MM.1S (cell line): ENCODE measurements at regions not wholly inside any gene's neighbourhood (a gene's known extent, or its start where the extent isn't known, plus 50 kb on each side); places are given as distances from the start of the nearest gene placed in this dataset.

Source experiments
- DNase-seq: peaks from one replicate; pipeline ENCODE4 v3.0.0-alpha.2; 2015
- H2AFZ ChIP-seq: fragments of 300-600 bp; sonication (generic); 2 replicates; pipeline ENCODE4 v1.6.0; 2016; ENCODE audit warnings: antibody characterized with exemption, low read length
- H3F3A ChIP-seq: fragments of 300-600 bp; sonication (generic); 2 replicates; pipeline ENCODE4 v1.6.1; 2016; ENCODE audit warnings: mild to moderate bottlenecking, antibody characterized with exemption, low read length, moderate library complexity, mixed read lengths; ENCODE audit not compliant: insufficient read depth
- H3K27ac ChIP-seq: fragments of 300-600 bp; sonication (generic); 2 replicates; pipeline ENCODE4 v1.5.1; 2016; ENCODE audit warnings: mild to moderate bottlenecking, low read length
- H3K27me3 ChIP-seq: fragments of 300-600 bp; sonication (generic); replicated peaks from 2 replicates; pipeline ENCODE4 v1.6.0; 2016; ENCODE audit warnings: low read length; ENCODE audit not compliant: insufficient read depth
- H3K36me3 ChIP-seq: fragments of 300-600 bp; sonication (generic); replicated peaks from 2 replicates; pipeline ENCODE4 v1.6.1; 2016; ENCODE audit warnings: mild to moderate bottlenecking, low read length, mixed read lengths; ENCODE audit not compliant: insufficient read depth
- H3K4me1 ChIP-seq: fragments of 300-600 bp; sonication (generic); 2 replicates; pipeline ENCODE4 v1.6.1; 2016; ENCODE audit warnings: low read length, mixed read lengths
- H3K4me2 ChIP-seq: fragments of 300-600 bp; sonication (generic); 2 replicates; pipeline ENCODE4 v1.6.0; 2016; ENCODE audit warnings: low read depth, low read length
- H3K4me3 ChIP-seq: fragments of 300-600 bp; sonication (generic); 2 replicates; pipeline ENCODE4 v1.5.1; 2016; ENCODE audit warnings: low read length, mixed read lengths
- H3K79me2 ChIP-seq: fragments of 300-600 bp; sonication (generic); 2 replicates; pipeline ENCODE4 v1.6.1; 2016; ENCODE audit warnings: mixed run types, low read length, mixed read lengths
- H3K9ac ChIP-seq: fragments of 300-600 bp; sonication (generic); 2 replicates; pipeline ENCODE4 v1.6.1; 2016; ENCODE audit warnings: low read length, mixed read lengths
- H3K9me2 ChIP-seq: fragments of 300-600 bp; sonication (generic); replicated peaks from 2 replicates; pipeline ENCODE4 v1.6.1; 2016; ENCODE audit warnings: mild to moderate bottlenecking, low read length, mixed read lengths; ENCODE audit not compliant: insufficient read depth
- H3K9me3 ChIP-seq: fragments of 300-600 bp; sonication (generic); replicated peaks from 2 replicates; pipeline ENCODE4 v1.6.1; 2016; ENCODE audit warnings: mild to moderate bottlenecking, low read length, mixed read lengths; ENCODE audit not compliant: insufficient read depth
- H4K20me1 ChIP-seq: fragments of 300-600 bp; sonication (generic); 2 replicates; pipeline ENCODE4 v1.6.1; 2016; ENCODE audit warnings: mild to moderate bottlenecking, low read length, moderate library complexity, mixed read lengths; ENCODE audit not compliant: insufficient read depth
- EZH2 ChIP-seq: fragments of 300-600 bp; sonication (generic); optimal IDR thresholded peaks from 2 replicates; pipeline ENCODE3; 2017; ENCODE audit warnings: low read depth, mild to moderate bottlenecking, antibody characterized with exemption, low read length, mixed read lengths
- EZH2phosphoT487 ChIP-seq: fragments of 300-600 bp; sonication (generic); IDR thresholded peaks from 2 replicates; pipeline ENCODE4 v1.6.1; 2018; ENCODE audit warnings: antibody characterized with exemption, low read length
- TF ChIP-seq, protein P1 (sequence below): fragments of 300-600 bp; sonication (generic); IDR thresholded peaks from 2 replicates; pipeline ENCODE4 v1.5.1; 2016; ENCODE audit warnings: antibody characterized with exemption, low read length, mixed read lengths

DNA sequence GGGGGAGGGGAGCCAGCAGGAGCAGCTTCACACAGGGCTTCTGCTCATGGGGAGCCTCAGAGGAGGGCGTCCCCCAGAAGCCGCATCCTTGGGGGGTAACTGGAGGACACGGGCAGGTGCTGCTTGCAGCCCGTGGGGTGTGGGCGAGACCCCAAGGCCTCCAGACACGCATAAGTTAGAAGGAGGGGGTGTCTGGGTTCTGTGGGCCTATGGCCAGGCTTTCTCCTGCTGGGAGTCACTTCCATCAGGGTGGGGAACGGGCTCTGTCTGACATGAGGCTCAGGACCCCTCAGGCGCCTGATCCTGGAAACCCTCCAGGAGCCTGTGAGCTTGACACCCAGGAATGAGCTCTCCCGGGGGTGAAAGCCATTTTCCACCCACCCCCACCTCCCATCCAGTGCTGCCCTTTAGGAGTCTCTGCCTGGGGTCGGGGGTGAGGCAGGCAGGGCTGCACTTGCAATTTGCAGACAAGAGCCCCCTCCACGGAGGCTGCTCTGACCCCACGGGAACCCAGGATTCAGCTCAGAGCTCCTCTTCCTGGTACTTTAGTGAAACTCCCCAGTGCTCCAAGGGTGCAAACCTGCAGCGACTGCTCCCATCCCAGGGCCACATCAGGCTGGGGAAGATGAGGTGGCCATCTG is 325.7 kb downstream of the ADGRD1 start:
- no peaks in the 10 kb centered on the region for H3F3A ChIP-seq
- H3K4me2 ChIP-seq, result no peak overlapping the region
- H3K4me3 ChIP-seq, result no peak overlapping the region
- H3K27me3 ChIP-seq, result no peaks in the 10 kb centered on the region; the same call in 1 of the 2 replicates
- H3K9me3 ChIP-seq, result no peaks in the 10 kb centered on the region
- H2AFZ ChIP-seq, result no peak overlapping the region
- no peak overlapping the region for H3K27ac ChIP-seq
- no peaks in the 10 kb centered on the region for H4K20me1 ChIP-seq
- H3K9me2 ChIP-seq, result no peaks in the 10 kb centered on the region
- no peaks in the 10 kb centered on the region for H3K4me1 ChIP-seq
- DNase-seq, result no peak
- no peaks in the 10 kb centered on the region for H3K36me3 ChIP-seq
- H3K79me2 ChIP-seq, result no peaks in the 10 kb centered on the region
- no peak overlapping the region for H3K9ac ChIP-seq
- no peak for TF ChIP-seq EZH2phosphoT487
- TF ChIP-seq EZH2, result no peak
- TF ChIP-seq, protein P1, sequence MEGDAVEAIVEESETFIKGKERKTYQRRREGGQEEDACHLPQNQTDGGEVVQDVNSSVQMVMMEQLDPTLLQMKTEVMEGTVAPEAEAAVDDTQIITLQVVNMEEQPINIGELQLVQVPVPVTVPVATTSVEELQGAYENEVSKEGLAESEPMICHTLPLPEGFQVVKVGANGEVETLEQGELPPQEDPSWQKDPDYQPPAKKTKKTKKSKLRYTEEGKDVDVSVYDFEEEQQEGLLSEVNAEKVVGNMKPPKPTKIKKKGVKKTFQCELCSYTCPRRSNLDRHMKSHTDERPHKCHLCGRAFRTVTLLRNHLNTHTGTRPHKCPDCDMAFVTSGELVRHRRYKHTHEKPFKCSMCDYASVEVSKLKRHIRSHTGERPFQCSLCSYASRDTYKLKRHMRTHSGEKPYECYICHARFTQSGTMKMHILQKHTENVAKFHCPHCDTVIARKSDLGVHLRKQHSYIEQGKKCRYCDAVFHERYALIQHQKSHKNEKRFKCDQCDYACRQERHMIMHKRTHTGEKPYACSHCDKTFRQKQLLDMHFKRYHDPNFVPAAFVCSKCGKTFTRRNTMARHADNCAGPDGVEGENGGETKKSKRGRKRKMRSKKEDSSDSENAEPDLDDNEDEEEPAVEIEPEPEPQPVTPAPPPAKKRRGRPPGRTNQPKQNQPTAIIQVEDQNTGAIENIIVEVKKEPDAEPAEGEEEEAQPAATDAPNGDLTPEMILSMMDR, result no peak

DNA sequence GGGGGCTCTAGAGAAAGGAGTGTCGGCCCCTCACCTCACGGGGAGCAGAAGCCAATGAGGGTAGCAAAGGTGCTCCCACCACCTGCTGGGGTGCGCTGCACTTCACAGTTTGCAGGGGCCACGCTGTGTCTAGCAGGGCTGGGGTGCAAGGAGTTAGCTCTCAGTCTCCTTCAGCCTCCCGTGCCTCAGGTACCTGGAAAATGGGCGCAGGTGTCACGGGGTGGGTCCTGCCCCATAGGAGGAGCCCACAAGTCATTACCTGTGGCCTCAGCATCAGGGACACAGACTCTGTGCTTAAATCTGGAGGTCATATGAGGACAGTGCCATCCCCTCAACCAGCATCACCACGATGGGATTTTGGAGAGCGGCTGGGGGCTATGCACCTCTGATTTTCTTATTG is 326.7 kb downstream of the ADGRD1 start:
- DNase-seq, result no peak

DNA sequence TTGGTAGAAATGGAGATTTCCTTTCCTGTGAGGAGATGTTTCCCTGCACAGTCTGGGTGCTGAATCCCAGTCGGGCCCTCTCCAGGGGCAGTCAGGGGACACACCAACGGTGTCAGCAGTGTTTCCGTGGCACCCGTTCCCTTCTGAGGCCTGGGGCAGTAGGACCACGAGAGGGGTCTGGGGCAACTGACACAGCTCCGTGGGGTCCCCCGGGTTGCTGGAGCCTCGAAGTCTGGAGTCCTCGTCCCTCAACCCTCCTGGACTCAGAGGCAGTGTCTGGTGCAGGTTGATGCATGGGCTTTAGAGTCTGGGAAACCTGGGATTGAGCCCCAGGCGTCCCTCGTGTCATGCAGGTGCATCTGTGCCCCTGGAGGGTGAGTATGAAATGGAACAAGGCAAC is 327.3 kb downstream of the ADGRD1 start:
- Histone ChIP-seq H3K27me3 (no peaks in the 10 kb centered on the region; the same call in 1 of the 2 replicates), H3K9ac (no peak overlapping the region), H4K20me1 (no peaks in the 10 kb centered on the region), H3K9me2 (no peaks in the 10 kb centered on the region), H3F3A (no peaks in the 10 kb centered on the region), H3K9me3 (no peaks in the 10 kb centered on the region), H3K4me2 (no peak overlapping the region), H3K79me2 (no peaks in the 10 kb centered on the region), H3K36me3 (no peaks in the 10 kb centered on the region), H2AFZ (no peak overlapping the region), H3K4me1 (no peaks in the 10 kb centered on the region), H3K27ac (no peak overlapping the region), H3K4me3 (no peak overlapping the region)
- TF ChIP-seq EZH2 (no peak), EZH2phosphoT487 (no peak)
- TF ChIP-seq, protein P1, result no peak
- no peak for DNase-seq

More for the DNA sequence above, 326.7 kb downstream of the ADGRD1 start:
- no peaks in the 10 kb centered on the region for H3K36me3 ChIP-seq
- no peak overlapping the region for H3K27ac ChIP-seq
- H3K79me2 ChIP-seq, result no peaks in the 10 kb centered on the region
- no peak overlapping the region for H2AFZ ChIP-seq
- H3K4me2 ChIP-seq, result no peak overlapping the region
- H3K4me1 ChIP-seq, result no peaks in the 10 kb centered on the region
- no peaks in the 10 kb centered on the region for H4K20me1 ChIP-seq
- no peaks in the 10 kb centered on the region for H3K9me2 ChIP-seq
- no peaks in the 10 kb centered on the region; the same call in 1 of the 2 replicates for H3K27me3 ChIP-seq
- no peaks in the 10 kb centered on the region for H3K9me3 ChIP-seq
- TF ChIP-seq EZH2phosphoT487 (no peak), EZH2 (no peak)
- TF ChIP-seq, protein P1, result no peak
- no peak overlapping the region for H3K4me3 ChIP-seq
- H3F3A ChIP-seq, result no peaks in the 10 kb centered on the region
- H3K9ac ChIP-seq, result no peak overlapping the region
